ENCODE measurements at regions not wholly inside any gene's neighbourhood (a gene's known extent, or its start where the extent isn't known, plus 50 kb on each side); places are given as distances from the start of the nearest gene placed in this dataset.
"Not testable (repeated sequence)": the region's sequence is repeated elsewhere in the genome, so short reads cannot be mapped to it uniquely, and the experiment has no call there.

GRCh38 chr10:101280511-101280910 lies 51.2 kb upstream of the LBX1 start:
- H3K27ac ChIP-seq: no peak overlapping the region
- TF ChIP-seq ZFX (IDR thresholded peaks at IDR 0.05) (no peak), CTCF (conservative IDR thresholded peaks at IDR 0.05) (no peak)

GRCh38 chr10:101280921-101281320 lies 51.7 kb upstream of the LBX1 start:
- not testable (repeated sequence) for H3K27ac ChIP-seq

GRCh38 chr10:101282947-101283346 lies 53.7 kb upstream of the LBX1 start:
- H3K27ac ChIP-seq: no peak overlapping the region
- TF ChIP-seq ZFX (IDR thresholded peaks at IDR 0.05) (no peak), CTCF (conservative IDR thresholded peaks at IDR 0.05) (no peak)

GRCh38 chr10:101283762-101284100 lies 54.5 kb upstream of the LBX1 start:
- H3K27ac ChIP-seq: no peak overlapping the region
- no peak for TF ChIP-seq ZFX (IDR thresholded peaks at IDR 0.05)
- TF ChIP-seq CTCF (conservative IDR thresholded peaks at IDR 0.05): no peak

GRCh38 chr10:101284101-101284743 lies 55.0 kb upstream of the LBX1 start:
- H3K27ac ChIP-seq: no peak overlapping the region
- TF ChIP-seq CTCF (conservative IDR thresholded peaks at IDR 0.05): no peak
- no peak for TF ChIP-seq ZFX (IDR thresholded peaks at IDR 0.05)

- no peak overlapping the region for H3K27ac ChIP-seq
Measured at GRCh38 chr10:101284744-101285463, 55.6 kb upstream of the LBX1 start.

GRCh38 chr10:101285519-101286070 lies 56.3 kb upstream of the LBX1 start:
- no peak overlapping the region for H3K27ac ChIP-seq
- TF ChIP-seq ZFX (IDR thresholded peaks at IDR 0.05) (no peak), CTCF (conservative IDR thresholded peaks at IDR 0.05) (no peak)

More at GRCh38 chr10:101284744-101285463, 55.6 kb upstream of the LBX1 start:
- TF ChIP-seq CTCF (conservative IDR thresholded peaks at IDR 0.05) (no peak), ZFX (IDR thresholded peaks at IDR 0.05) (no peak)
